Right cardiac atrium (tissue), 5 donors: ENCODE measurements at regions not wholly inside any gene's neighbourhood (a gene's known extent, or its start where the extent isn't known, plus 50 kb on each side); places are given as distances from the start of the nearest gene placed in this dataset.

ENCODE experiments used
- ATAC-seq, 2 donors: fragments of 200-7000 bp; cut with Tn5 transposase; one replicate each; pipeline versions ENCODE4 v1.8.0 to v1.9.1; 2020; ENCODE audit warnings: moderate library complexity in 2 of 2, mild to moderate bottlenecking in 1 of 2
- DNase-seq, 3 donors: peaks; one replicate each; pipeline ENCODE4 v3.0.0-alpha.2; 2020
- H3K27ac ChIP-seq: one replicate; pipeline ENCODE4 v1.5.1; 2013; ENCODE audit warnings: mild to moderate bottlenecking, low read length, control low read depth, moderate library complexity
- H3K27me3 ChIP-seq: one replicate; pipeline ENCODE4 v1.6.1; 2013; ENCODE audit not compliant: control insufficient read depth, insufficient read depth
- H3K4me1 ChIP-seq: one replicate; pipeline ENCODE4 v1.6.1; 2013; ENCODE audit warnings: low read length; ENCODE audit not compliant: control insufficient read depth, insufficient read depth
- H3K4me3 ChIP-seq: one replicate; pipeline ENCODE4 v1.5.1; 2013; ENCODE audit warnings: low read length, control low read depth
- H3K9me3 ChIP-seq: one replicate; pipeline ENCODE4 v1.6.1; 2013; ENCODE audit warnings: low read length; ENCODE audit not compliant: control insufficient read depth
- WGBS: extraction: QIAGEN DNeasy Blood & Tissue Kit; methylation state at CpG from one replicate; pipeline ENCODE4 v1.1.7; 2013; 5-methylcytosine and 5-hydroxymethylcytosine counted together
- intact Hi-C, 4 donors: fragments of 100-400 bp; cut with DNase I; formaldehyde crosslinking; loops; one replicate each; pipeline versions ENCODE4 v1.11.0 to v1.14.0; 2022 to 2023
- donor health status: healthy with polysubstance abuse.
- donor health status: DM: no; HTN: yes; CAD: no.
- donor health status: DM: no; HTN: no; CAD: no.
- donor health status: DM: no; HTN: yes; CAD: no; lungs with severe emphysema.
- donor health status: DM: yes; HTN: yes; CAD: no.

DNA sequence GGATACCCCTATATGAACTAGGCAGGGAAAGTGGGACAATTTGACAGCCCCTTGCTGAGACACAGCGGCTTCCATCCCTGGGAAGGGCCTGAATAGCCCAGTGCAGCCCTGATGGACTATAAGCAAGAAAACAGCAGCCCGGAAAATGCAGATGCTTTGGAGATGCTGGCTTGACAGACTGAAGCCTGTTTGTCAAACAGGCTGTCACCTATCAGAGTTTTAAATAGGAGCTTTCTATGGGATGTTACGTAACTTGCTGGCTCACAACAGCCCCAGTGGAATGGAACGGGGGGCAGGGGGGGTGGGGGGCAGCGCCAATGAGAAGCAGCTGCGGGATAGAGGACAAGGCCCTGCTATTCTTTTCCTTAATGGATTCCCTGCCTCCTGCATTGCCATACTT is 91.9 kb upstream of the NTM start:
- ATAC-seq (no peak), DNase-seq (no peak)
- no peaks in the 10 kb centered on the region for H3K27me3 ChIP-seq
- no peaks in the 10 kb centered on the region for H3K9me3 ChIP-seq
- intact Hi-C loops, result no loop called here
- H3K4me1 ChIP-seq, result no peaks in the 10 kb centered on the region
- no peak overlapping the region for H3K4me3 ChIP-seq
- 78% methylated on average over 6 of the region's 6 CpGs for WGBS
- H3K27ac ChIP-seq, result no peak overlapping the region

DNA sequence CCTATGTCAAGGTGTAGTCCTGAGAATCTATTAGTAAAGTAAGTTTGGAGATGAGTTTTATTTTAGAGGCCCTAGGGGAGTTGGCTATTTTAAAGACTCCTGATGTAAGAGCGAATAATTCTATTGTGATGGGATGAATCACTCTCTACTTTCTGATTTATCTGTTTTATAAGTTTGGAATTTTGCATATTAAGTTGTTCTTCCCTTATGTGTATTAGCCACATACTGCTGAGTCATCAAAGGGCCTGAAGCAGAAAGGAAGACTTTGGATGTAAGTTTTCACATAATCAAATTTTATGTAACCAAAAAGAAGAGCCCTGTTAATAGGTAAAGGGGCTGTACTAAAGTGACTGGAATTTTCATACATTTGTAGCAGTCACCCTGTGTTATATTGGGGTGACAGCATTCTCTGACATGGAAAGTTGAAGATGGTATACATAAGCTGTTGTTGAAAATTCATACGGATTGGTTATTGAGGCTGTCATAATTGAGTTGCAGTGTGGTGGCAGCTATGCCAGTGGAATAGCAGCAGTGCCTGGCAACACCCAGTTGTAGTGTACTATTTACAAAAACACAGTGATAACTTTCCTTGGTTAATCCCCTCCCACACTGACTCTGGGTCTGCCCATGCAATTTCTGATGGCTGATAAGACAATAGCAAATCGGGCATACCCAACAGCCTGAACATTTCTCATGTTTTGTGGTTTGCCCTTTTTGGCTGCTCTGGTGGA is 90.6 kb upstream of the NTM start:
- no peaks in the 10 kb centered on the region for H3K4me1 ChIP-seq
- ATAC-seq (no peak), DNase-seq (no peak)
- 87% methylated on average over 3 of the region's 3 CpGs for WGBS
- intact Hi-C loops, result no loop called here
- no peaks in the 10 kb centered on the region for H3K9me3 ChIP-seq
- no peak overlapping the region for H3K27ac ChIP-seq
- no peak overlapping the region for H3K4me3 ChIP-seq
- H3K27me3 ChIP-seq, result no peaks in the 10 kb centered on the region

DNA sequence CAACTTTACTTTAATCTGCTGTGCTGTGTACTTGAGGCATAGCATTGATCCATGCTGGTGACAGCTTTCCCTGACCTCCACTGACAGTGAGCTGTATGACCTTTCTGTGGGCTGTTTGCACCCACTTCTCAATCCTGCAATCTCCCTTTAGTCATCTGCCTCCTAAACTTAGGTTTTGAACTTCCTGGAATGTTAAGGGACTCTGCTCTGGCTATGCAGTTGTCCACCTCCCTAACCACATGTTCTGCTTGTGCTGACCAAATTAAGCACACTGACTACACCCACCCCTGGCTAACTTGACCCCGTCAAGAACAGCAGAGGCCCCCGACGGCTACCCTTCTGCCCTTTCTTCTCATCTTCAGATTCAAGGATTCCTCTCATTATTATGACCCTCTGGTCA is 89.1 kb upstream of the NTM start:
- intact Hi-C loops, result no loop called here
- ATAC-seq (no peak), DNase-seq (no peak)
- no peaks in the 10 kb centered on the region for H3K27me3 ChIP-seq
- no peak overlapping the region for H3K4me3 ChIP-seq
- 72% methylated on average over 3 of the region's 3 CpGs for WGBS
- no peaks in the 10 kb centered on the region for H3K4me1 ChIP-seq
- no peaks in the 10 kb centered on the region for H3K9me3 ChIP-seq
- H3K27ac ChIP-seq, result no peak overlapping the region

DNA sequence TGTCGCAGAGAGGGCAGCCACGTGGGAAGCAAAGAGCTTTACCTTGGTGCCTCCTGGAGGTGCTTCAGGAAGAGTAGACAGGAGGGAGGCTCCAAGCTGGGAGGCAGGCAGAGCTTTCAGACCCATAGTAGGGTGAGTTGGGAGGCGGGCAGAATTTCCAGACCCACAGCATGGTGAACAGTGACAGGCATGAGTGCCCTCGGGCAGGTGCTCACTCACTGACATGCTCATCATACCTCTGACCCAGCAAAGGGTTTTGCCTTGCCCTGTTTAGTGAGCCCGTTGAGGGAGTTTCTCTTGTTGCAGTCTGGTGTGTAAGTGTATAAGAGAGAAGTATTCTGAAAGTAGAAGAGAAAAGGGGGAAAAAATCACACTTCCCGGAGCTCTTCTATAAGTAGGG is 86.4 kb upstream of the NTM start:
- H3K4me1 ChIP-seq, result no peaks in the 10 kb centered on the region
- no peaks in the 10 kb centered on the region for H3K27me3 ChIP-seq
- no peaks in the 10 kb centered on the region for H3K9me3 ChIP-seq
- 79% methylated on average over 6 of the region's 6 CpGs for WGBS
- no peak for ATAC-seq
- H3K27ac ChIP-seq, result no peak overlapping the region
- DNase-seq, result no peak
- no peak overlapping the region for H3K4me3 ChIP-seq
- intact Hi-C loops, result no loop called here

DNA sequence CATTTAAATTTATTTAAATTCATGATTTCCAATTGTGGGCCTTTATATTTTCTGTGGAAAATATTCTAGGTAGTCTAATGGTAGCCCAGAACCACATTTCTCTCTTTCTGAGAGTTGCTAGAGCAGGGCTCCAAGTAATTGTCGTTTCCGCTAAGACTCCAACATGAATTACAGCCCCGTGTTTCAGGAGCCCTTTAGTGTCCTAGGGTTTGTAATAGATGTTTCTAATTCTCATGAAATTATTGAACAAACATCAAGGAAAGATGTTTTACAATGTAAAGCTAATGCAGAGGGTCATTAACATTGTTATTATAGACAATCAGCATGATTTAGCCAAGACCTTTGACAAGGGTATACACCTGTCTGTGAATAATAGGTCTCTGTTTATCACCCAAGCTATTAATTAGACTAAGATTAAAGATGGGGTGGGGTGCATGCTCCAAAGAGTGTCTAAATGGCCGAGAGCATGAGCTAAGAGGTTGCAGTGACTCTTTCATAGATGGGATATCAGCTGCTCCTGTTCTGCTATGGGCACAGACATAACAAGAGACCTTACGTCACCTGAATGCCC is 81.8 kb upstream of the NTM start:
- no peak overlapping the region for H3K27ac ChIP-seq
- H3K4me1 ChIP-seq, result no peaks in the 10 kb centered on the region
- H3K9me3 ChIP-seq, result no peaks in the 10 kb centered on the region
- intact Hi-C loops, result no loop called here
- H3K4me3 ChIP-seq, result no peak overlapping the region
- WGBS, result 82% methylated on average over 5 of the region's 5 CpGs
- ATAC-seq (no peak), DNase-seq (no peak)
- H3K27me3 ChIP-seq, result no peaks in the 10 kb centered on the region

DNA sequence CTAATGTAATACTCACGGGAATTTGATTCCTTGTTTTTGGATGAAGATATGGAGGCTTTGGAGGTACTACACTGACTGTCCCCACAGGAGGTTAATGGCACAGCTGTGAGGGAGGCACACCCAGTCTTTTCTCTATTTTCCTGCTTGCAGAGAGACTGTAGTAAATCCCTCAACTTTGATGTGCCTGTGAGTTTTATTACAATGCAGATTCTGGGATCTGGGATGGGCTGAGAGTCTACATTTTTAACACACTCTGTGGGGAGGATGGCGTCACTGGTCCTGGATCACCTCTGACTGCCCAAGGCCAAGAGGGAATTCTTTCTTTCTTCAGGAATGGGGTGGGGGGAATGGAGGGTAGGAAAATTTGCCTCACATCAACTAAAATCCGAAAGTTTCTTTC is 80.2 kb upstream of the NTM start:
- intact Hi-C loops, result no loop called here
- DNase-seq (no peak), ATAC-seq (no peak)
- WGBS, result 73% methylated on average over 3 of the region's 3 CpGs
- no peaks in the 10 kb centered on the region for H3K4me1 ChIP-seq
- H3K9me3 ChIP-seq, result no peaks in the 10 kb centered on the region
- no peaks in the 10 kb centered on the region for H3K27me3 ChIP-seq
- no peak overlapping the region for H3K4me3 ChIP-seq
- H3K27ac ChIP-seq, result no peak overlapping the region

DNA sequence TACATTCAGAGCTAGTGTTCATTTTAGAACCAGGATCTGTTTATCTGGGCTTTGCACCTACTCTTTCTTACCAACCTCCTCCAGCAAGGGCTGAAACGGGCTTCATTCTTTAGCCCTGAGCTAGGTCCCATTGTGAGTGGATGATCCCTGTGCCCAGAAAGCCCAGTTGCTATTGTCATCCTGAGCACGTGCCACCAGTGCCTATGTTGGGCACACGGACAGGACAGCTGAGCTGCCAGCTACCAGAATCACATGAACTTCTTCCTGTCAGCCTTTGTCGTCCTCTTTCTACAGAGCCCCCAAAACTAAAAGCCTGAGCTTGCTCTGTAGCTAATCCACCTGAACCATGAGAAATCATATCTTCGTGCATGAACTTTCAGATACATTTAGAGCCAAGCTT is 74.4 kb upstream of the NTM start:
- H3K27me3 ChIP-seq, result no peaks in the 10 kb centered on the region
- H3K9me3 ChIP-seq, result no peaks in the 10 kb centered on the region
- intact Hi-C loops, result no loop called here
- no peak overlapping the region for H3K27ac ChIP-seq
- ATAC-seq (no peak), DNase-seq (no peak)
- H3K4me3 ChIP-seq, result no peak overlapping the region
- no peaks in the 10 kb centered on the region for H3K4me1 ChIP-seq
- 84% methylated on average over 5 of the region's 5 CpGs for WGBS

DNA sequence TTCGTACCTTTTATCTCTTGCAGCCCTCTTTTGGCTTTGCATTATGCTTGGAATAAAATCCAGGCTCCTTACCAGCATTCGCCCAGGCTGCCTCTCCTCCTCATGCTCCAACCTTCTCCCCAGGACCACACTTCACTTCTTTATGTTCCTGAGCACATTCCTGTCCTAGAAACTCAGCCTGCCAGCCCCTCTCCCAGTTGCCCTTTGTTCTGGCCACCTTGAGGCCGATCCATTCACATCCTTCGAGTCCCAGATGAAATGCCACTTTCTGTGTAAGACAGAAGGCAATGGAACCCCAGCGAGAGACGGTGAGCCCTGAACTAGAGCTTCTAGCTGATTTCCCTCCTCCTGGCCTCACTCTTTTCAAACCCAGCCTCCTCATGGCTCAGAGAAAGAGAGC is 73.0 kb upstream of the NTM start:
- WGBS, result 79% methylated on average over 6 of the region's 6 CpGs

DNA sequence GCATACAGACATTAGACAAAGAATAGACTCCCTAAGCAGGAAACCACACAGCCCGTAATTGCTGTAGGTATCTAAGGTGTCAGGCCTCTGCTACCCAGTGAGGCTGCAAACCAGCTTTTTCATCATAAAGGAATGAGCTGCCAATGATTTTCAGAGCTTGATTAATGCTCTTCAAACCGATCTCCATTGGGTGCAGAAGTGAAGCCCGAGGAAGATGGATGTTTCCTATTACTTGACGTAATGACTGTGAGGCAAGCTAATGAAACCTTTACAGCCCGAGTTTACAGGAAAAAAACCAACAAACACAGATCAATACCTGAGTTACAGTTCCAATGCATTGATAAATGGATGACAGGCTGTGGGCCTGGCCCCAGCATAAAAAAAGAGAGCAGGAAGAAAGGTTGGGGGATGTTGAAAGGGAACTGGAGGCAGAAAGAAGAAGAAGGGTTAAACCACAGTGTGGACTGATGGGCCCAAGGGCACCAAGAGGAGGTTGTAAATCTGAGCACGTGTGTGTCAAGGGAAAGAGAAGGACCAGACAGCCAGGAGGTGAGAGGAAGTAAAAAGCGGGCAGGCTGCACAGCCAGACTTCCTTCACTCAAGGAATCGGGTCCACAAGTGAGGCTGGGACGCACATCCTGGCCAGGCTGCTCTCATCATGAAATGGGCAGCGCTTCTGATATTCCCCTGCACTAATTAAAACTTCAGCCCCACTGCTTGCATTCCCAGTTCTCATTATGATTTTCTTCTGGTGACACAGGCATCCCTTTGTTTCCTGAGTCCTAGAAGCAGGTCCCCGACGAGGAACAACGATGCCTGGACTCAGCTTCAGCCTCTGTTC is 70.6 kb upstream of the NTM start:
- Histone ChIP-seq H3K27me3 (no peaks in the 10 kb centered on the region), H3K9me3 (no peaks in the 10 kb centered on the region), H3K4me1 (no peaks in the 10 kb centered on the region), H3K4me3 (no peak overlapping the region), H3K27ac (no peak overlapping the region)
- DNase-seq (no peak), ATAC-seq (no peak)
- WGBS, result 61% methylated on average over 13 of the region's 13 CpGs
- intact Hi-C loops, result no loop called here

More for the DNA sequence above, 73.0 kb upstream of the NTM start:
- intact Hi-C loops, result no loop called here
- no peak overlapping the region for H3K4me3 ChIP-seq
- H3K27me3 ChIP-seq, result no peaks in the 10 kb centered on the region
- ATAC-seq (no peak), DNase-seq (no peak)
- no peak overlapping the region for H3K27ac ChIP-seq
- no peaks in the 10 kb centered on the region for H3K4me1 ChIP-seq
- H3K9me3 ChIP-seq, result no peaks in the 10 kb centered on the region

DNA sequence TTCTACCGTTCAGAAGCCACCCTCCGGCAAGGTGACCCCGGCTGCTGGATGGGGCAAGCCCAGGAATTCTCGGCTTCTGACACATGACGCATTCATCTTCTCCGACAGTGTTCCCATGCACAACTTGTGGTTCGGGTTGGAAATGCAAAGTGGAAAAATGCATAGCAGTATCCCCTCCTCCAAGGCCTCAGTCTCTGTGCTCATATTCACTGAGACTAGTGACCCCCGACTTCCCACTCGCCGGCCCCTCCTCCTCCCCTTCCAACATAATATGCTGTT is 70.0 kb upstream of the NTM start:
- WGBS, result 50% methylated on average over 10 of the region's 10 CpGs

DNA sequence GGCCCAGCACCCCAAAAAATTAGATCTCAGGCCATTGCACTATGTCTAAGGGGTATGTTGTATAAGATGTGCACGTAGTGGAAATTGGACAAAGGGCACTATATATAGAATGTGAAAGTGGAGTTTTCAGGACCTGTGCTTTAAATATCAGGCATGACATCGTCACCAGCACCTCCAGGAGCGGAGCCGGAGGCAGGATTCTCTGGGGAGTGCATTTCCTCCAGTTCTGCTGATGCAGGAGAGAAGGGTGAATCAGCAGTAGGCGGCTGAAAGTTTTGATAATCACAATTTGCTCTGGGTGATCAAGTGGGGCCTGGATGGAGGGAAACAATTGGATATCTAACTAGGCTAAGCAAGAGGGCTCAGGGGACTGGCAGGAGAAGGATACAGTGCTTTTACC is 69.1 kb upstream of the NTM start:
- Histone ChIP-seq H3K27me3 (no peaks in the 10 kb centered on the region), H3K4me1 (no peaks in the 10 kb centered on the region), H3K27ac (no peak overlapping the region), H3K9me3 (no peaks in the 10 kb centered on the region), H3K4me3 (no peak overlapping the region)
- no peak for DNase-seq
- ATAC-seq, result no peak
- intact Hi-C loops, result no loop called here
- 36% methylated on average over 5 of the region's 5 CpGs for WGBS

More for the DNA sequence above, 70.0 kb upstream of the NTM start:
- DNase-seq (no peak), ATAC-seq (no peak)
- H3K27me3 ChIP-seq, result no peaks in the 10 kb centered on the region
- H3K27ac ChIP-seq, result no peak overlapping the region
- H3K4me1 ChIP-seq, result no peaks in the 10 kb centered on the region
- no peak overlapping the region for H3K4me3 ChIP-seq
- intact Hi-C loops, result no loop called here
- no peaks in the 10 kb centered on the region for H3K9me3 ChIP-seq
